AG04449 (cell line): ENCODE measurements at regions not wholly inside any gene's neighbourhood (a gene's known extent, or its start where the extent isn't known, plus 50 kb on each side); places are given as distances from the start of the nearest gene placed in this dataset.

ENCODE experiments used
- CTCF ChIA-PET: fragments of 350-600 bp; formaldehyde crosslinking; extraction: SDS; loops from one replicate; lab custom pipeline; 2021; ENCODE audit warnings: antibody characterized with exemption; lab: Yijun Ruan, JAX
- POLR2A ChIA-PET: fragments of 400-600, 350-600 bp; formaldehyde crosslinking; extraction: SDS; loops from one replicate; lab custom pipeline; 2020; ENCODE audit warnings: antibody characterized with exemption, inconsistent platforms; lab: Yijun Ruan, JAX
- DNase-seq: peaks from one replicate; pipeline ENCODE4 v3.0.0-alpha.2; 2010; ENCODE audit warnings: low read depth, low spot score
- H3K4me3 ChIP-seq: 2 replicates; pipeline ENCODE4 v1.5.1; 2011; ENCODE audit warnings: low read depth, mild to moderate bottlenecking, control low read depth, low read length
- CTCF ChIP-seq: IDR thresholded peaks from one replicate; pipeline ENCODE4 v1.5.1; 2011; ENCODE audit warnings: mild to moderate bottlenecking, moderate library complexity, low read length, control low read depth, inconsistent platforms; ENCODE audit not compliant: insufficient read depth; ENCODE audit errors: missing control alignments

DNA sequence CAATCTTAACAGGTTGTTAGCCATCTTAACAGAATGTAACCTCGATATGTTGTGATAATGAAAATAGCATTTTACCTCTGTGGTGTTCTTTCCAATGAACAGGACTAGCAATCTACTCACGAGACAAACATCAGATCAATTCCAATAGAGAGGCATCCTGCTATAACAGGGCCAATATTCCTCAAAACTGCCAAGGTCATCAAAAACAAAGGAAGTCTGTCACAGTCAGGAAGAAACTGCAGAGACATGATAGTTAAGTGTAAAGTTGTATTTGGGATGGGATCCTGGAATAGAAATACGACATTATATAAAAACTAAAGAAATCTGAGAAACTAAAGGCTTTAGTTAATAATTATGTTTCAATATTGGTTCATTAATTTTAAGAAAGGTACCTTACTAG, 588.9 kb upstream of the NETO1 start:
- CTCF ChIA-PET = interaction anchor here (1.0 kb wide), 1 partner anchor 51 kb away, joined by 3 read pairs; no protein-coding TSS in a partner anchor
- no peak overlapping the region for H3K4me3 ChIP-seq
- DNase-seq = no peak
- POLR2A ChIA-PET = no interaction called here
- TF ChIP-seq CTCF = no peak

DNA sequence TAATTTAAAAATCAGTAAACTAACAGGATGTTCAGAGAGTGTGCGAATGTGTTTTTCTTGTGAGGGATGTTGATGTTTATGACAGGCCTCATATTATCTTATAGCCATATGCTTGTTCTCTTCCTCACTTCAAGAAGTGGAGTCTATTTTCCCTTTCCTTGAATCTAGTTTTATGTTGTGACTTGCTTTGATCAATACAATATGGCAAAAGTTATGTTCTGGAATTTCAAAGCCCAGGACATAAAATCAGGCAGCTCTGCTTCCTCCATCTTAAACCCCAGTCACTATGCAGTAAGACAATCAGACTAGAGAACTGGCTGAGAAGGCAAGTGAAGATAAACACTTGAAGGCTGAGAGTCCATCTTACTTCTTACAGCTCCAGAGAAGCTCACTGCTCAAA, 585.1 kb upstream of the NETO1 start:
- no peak for DNase-seq
- no peak overlapping the region for H3K4me3 ChIP-seq
- no peak for TF ChIP-seq CTCF
- ChIA-PET POLR2A (no interaction called here), CTCF (no interaction called here)

- ChIA-PET CTCF (no interaction called here), POLR2A (no interaction called here)
- no peak overlapping the region for H3K4me3 ChIP-seq
- DNase-seq = no peak
- TF ChIP-seq CTCF = no peak
Observed at GRCh38 chr18:73446502-73446901, 578.7 kb upstream of the NETO1 start.

DNA sequence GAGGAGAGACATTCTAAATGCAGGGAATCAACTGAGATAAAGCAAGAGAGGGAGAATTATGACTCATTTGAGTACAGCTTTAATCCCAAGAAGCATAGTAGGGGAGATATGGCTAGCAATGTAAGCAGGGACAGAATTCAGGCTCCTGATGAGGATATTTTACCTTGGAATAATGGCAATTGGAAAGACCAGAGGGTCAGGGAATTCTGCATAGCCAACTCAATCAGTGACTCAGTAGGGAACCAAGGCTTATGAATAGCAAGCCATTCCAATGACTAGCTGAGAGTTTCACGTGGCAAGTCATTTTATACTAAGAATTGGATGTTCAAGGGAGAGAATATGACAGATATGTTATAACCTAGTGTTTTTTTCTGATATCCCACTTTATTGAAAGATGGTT, 563.8 kb upstream of the NETO1 start:
- TF ChIP-seq CTCF = no peak
- DNase-seq = no peak
- CTCF ChIA-PET = interaction anchor here (1.0 kb wide), 1 partner anchor 13 kb away, joined by 3 read pairs; no protein-coding TSS in a partner anchor
- POLR2A ChIA-PET = no interaction called here
- no peak overlapping the region for H3K4me3 ChIP-seq

- CTCF ChIA-PET = no interaction called here
Observed at GRCh38 chr18:73421010-73421409, 553.2 kb upstream of the NETO1 start.

GRCh38 chr18:73419531-73419930, 551.7 kb upstream of the NETO1 start:
- POLR2A ChIA-PET = no interaction called here
- CTCF ChIA-PET = interaction anchor here (1.3 to 1.7 kb wide), 2 partner anchors 12 to 14 kb away, joined by 3 read pairs; no protein-coding TSS in a partner anchor
- no peak overlapping the region for H3K4me3 ChIP-seq
- DNase-seq = no peak
- TF ChIP-seq CTCF = no peak

More at GRCh38 chr18:73421010-73421409, 553.2 kb upstream of the NETO1 start:
- no peak for DNase-seq
- POLR2A ChIA-PET = no interaction called here
- TF ChIP-seq CTCF = no peak
- H3K4me3 ChIP-seq = no peak overlapping the region
